Gastroesophageal sphincter (tissue), 4 donors: ENCODE measurements at regions not wholly inside any gene's neighbourhood (a gene's known extent, or its start where the extent isn't known, plus 50 kb on each side); places are given as distances from the start of the nearest gene placed in this dataset.

Source experiments
- ATAC-seq: fragments of 150-250 bp; one replicate; pipeline ENCODE4 v1.9.1; 2016; ENCODE audit warnings: mild to moderate bottlenecking, moderate library complexity
- H3K27ac ChIP-seq, 4 donors: fragments of 200-600 bp; sonication (generic) in 3 of 4; 1 replicate in 3 of 4; 2 replicates in 1 of 4; pipeline ENCODE4 v1.5.1; 2016 to 2019
- H3K27me3 ChIP-seq: fragments of 200-600 bp; sonication (generic); one replicate; pipeline ENCODE4 v1.5.1; 2019
- H3K36me3 ChIP-seq, 2 donors: fragments of 200-600 bp; sonication (generic); one replicate each; pipeline ENCODE4 v1.5.1; 2019; ENCODE audit warnings: control low read depth in 1 of 2
- H3K4me1 ChIP-seq, 3 donors: fragments of 200-600 bp; sonication (generic); 1 replicate in 2 of 3; 2 replicates in 1 of 3; pipeline ENCODE4 v1.5.1; 2016 to 2019; ENCODE audit warnings: control low read depth in 2 of 3
- H3K4me3 ChIP-seq, 2 donors: fragments of 200-600 bp; sonication (generic); one replicate each; pipeline ENCODE4 v1.5.1; 2019; ENCODE audit warnings: mild to moderate bottlenecking in 1 of 2, moderate library complexity in 1 of 2
- H3K9me3 ChIP-seq, 3 donors: fragments of 200-600 bp; sonication (generic); one replicate each; pipeline ENCODE4 v1.5.1; 2017 to 2019; ENCODE audit warnings: control low read depth in 2 of 3
- CTCF ChIP-seq, 4 experiments: fragments of 200-600 bp in 2 of 4; fragments of 450-650 bp in 2 of 4; sonication (generic) in 1 of 4; IDR thresholded peaks; one replicate each; pipeline ENCODE4 v1.5.1; 2017 to 2019; ENCODE audit warnings: antibody characterized with exemption in 4 of 4, mild to moderate bottlenecking in 2 of 4, moderate library complexity in 2 of 4
- EP300 ChIP-seq: sonication (generic); formaldehyde crosslinking; IDR thresholded peaks from one replicate; pipeline ENCODE4 v1.6.1; 2017; ENCODE audit warnings: antibody characterized with exemption, mild to moderate bottlenecking
- POLR2A ChIP-seq, 2 donors: fragments of 450-650 bp; IDR thresholded peaks; one replicate each; pipeline ENCODE4 v1.6.1; 2017; ENCODE audit warnings: antibody characterized with exemption in 2 of 2, mild to moderate bottlenecking in 2 of 2, moderate library complexity in 1 of 2
- POLR2AphosphoS5 ChIP-seq: sonication (generic); formaldehyde crosslinking; IDR thresholded peaks from one replicate; pipeline ENCODE4 v1.6.1; 2017; ENCODE audit warnings: antibody characterized with exemption
- WGBS, 2 donors: methylation state at CpG; one replicate each; pipeline ENCODE4 v1.1.5; 2018; ENCODE audit warnings: low coverage in 1 of 2; 5-methylcytosine and 5-hydroxymethylcytosine counted together

DNA sequence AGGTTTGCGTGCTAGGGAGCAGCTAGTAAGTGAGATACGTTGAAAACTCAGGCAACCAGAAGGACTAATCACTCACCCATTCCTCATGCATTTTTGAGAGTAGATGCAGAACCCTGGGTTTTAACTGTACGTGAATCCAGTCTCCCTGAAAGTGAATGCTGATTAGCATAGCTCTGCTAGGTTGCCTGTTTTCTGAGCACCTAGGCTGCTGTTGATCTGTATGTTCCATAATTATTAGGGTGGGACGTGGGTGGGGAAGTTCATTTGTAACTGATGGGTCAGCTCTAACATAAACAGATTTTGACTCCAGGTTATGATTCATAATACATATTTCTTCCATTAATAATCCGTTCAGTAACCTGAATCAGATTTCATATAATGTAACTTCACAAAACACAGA lies 379.0 kb upstream of the FANCL start:
- no peak overlapping the region for H3K27ac ChIP-seq
- no peak for ATAC-seq
- H3K36me3 ChIP-seq = no peaks in the 10 kb centered on the region
- no peaks in the 10 kb centered on the region for H3K4me1 ChIP-seq
- WGBS, 2 donors = 69 to 80% methylated on average over 5 of the region's 5 CpGs
- H3K9me3 ChIP-seq = no peaks in the 10 kb centered on the region
- TF ChIP-seq CTCF (IDR thresholded peaks at IDR 0.05) (no peak), POLR2AphosphoS5 (no peak), POLR2A (IDR thresholded peaks at IDR 0.05) (no peak), EP300 (no peak)
- no peaks in the 10 kb centered on the region for H3K27me3 ChIP-seq
- H3K4me3 ChIP-seq = no peak overlapping the region

GRCh38 chr2:58616961-58617360 lies 375.8 kb upstream of the FANCL start:
- TF ChIP-seq CTCF (IDR thresholded peaks at IDR 0.05) (no peak), POLR2AphosphoS5 (no peak), POLR2A (IDR thresholded peaks at IDR 0.05) (no peak), EP300 (no peak)
- H3K4me3 ChIP-seq = no peak overlapping the region
- 15 to 31% methylated on average over 1 of the region's 1 CpG for WGBS, 2 donors
- ATAC-seq = no peak
- H3K4me1 ChIP-seq = no peaks in the 10 kb centered on the region
- H3K36me3 ChIP-seq = no peaks in the 10 kb centered on the region
- H3K27me3 ChIP-seq = no peaks in the 10 kb centered on the region
- no peaks in the 10 kb centered on the region for H3K9me3 ChIP-seq
- no peak overlapping the region for H3K27ac ChIP-seq

DNA sequence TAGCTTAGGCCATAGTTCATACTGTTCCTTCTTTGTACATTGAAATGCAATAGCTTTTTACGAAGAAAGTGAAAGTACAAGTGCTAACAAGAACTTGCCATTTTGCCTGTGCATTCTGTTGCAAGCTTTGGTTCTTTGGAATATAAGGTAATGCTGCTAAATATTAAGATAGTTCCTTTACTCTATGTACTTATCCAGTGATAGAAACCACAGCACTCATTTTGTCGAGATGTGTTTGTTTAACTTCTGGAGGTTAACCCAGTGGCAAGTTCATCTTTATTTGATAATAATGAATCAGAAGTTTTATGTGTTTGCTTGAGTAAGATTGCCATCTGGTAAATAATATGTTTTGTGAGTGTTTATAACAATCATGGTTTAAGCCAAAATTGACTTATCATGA lies 373.1 kb upstream of the FANCL start:
- Histone ChIP-seq H3K27ac (no peak overlapping the region), H3K27me3 (no peaks in the 10 kb centered on the region), H3K4me3 (no peak overlapping the region), H3K9me3 (no peaks in the 10 kb centered on the region), H3K36me3 (no peaks in the 10 kb centered on the region), H3K4me1 (no peaks in the 10 kb centered on the region)
- WGBS, 2 donors = 33 to 45% methylated on average over 2 of the region's 2 CpGs
- no peak for TF ChIP-seq POLR2AphosphoS5
- TF ChIP-seq CTCF (IDR thresholded peaks at IDR 0.05) = no peak
- no peak for TF ChIP-seq EP300
- no peak for TF ChIP-seq POLR2A (IDR thresholded peaks at IDR 0.05)
- no peak for ATAC-seq

DNA sequence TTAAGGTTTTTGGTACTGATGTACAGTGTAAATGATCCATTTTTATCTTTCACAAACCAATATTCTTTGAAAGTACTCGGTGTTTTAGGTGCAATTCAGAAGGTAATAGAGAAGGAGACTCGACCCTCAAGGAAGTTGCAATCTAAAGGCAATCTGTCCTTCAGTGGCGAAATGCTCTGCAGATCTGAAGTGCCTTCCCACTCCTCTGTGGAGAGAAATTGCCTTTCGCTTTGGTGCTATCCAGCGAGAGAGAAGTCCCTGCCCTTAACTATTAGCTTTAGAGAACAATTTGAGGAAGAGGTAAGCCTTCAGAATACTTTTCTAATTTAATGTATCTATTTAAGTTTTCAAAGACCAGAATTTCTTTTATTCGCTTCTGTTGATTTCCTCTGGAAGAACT lies 371.8 kb upstream of the FANCL start:
- no peak for TF ChIP-seq POLR2A (IDR thresholded peaks at IDR 0.05)
- TF ChIP-seq EP300 = no peak
- TF ChIP-seq CTCF (IDR thresholded peaks at IDR 0.05) = no peak
- no peak for TF ChIP-seq POLR2AphosphoS5
- no peaks in the 10 kb centered on the region for H3K36me3 ChIP-seq
- no peaks in the 10 kb centered on the region for H3K27me3 ChIP-seq
- H3K4me1 ChIP-seq = no peaks in the 10 kb centered on the region
- no peaks in the 10 kb centered on the region for H3K9me3 ChIP-seq
- no peak overlapping the region for H3K27ac ChIP-seq
- WGBS, 2 donors = 84 to 87% methylated on average over 6 of the region's 6 CpGs
- no peak for ATAC-seq
- no peak overlapping the region for H3K4me3 ChIP-seq

GRCh38 chr2:58609326-58609725 lies 368.2 kb upstream of the FANCL start:
- no peaks in the 10 kb centered on the region for H3K9me3 ChIP-seq
- no peaks in the 10 kb centered on the region for H3K27me3 ChIP-seq
- no peak overlapping the region for H3K4me3 ChIP-seq
- no peak for ATAC-seq
- H3K27ac ChIP-seq = no peak overlapping the region
- WGBS, 2 donors = 40 to 60% methylated on average over 1 of the region's 1 CpG
- H3K4me1 ChIP-seq = no peaks in the 10 kb centered on the region
- no peak for TF ChIP-seq POLR2A (IDR thresholded peaks at IDR 0.05)
- no peak for TF ChIP-seq POLR2AphosphoS5
- TF ChIP-seq EP300 = no peak
- no peak for TF ChIP-seq CTCF (IDR thresholded peaks at IDR 0.05)
- H3K36me3 ChIP-seq = no peaks in the 10 kb centered on the region
